Mammary epithelial cell (primary cell): ENCODE measurements at regions not wholly inside any gene's neighbourhood (a gene's known extent, or its start where the extent isn't known, plus 50 kb on each side); places are given as distances from the start of the nearest gene placed in this dataset.

Experiments used
- CTCF ChIP-seq, 2 donors: IDR thresholded peaks in 1 of 2; conservative IDR thresholded peaks in 1 of 2; 2 replicates each; pipeline ENCODE4 v1.5.1; 2011 to 2012; ENCODE audit warnings: inconsistent platforms in 2 of 2, low read length in 2 of 2, mild to moderate bottlenecking in 2 of 2, control low read depth in 1 of 2, low read depth in 1 of 2; ENCODE audit not compliant: insufficient read depth in 1 of 2; ENCODE audit errors: extremely low read depth in 1 of 2
- EZH2 ChIP-seq: IDR thresholded peaks from 2 replicates; pipeline ENCODE4 v1.6.1; 2012; ENCODE audit warnings: low read length, inconsistent platforms, borderline replicate concordance

- TF ChIP-seq CTCF (conservative IDR thresholded peaks at IDR 0.05 in 1 of 2, IDR thresholded peaks at IDR 0.05 in 1 of 2; ENCODE audit: extremely low read depth in 1 of 2, insufficient read depth in 1 of 2, low read depth in 1 of 2, low read length in 2 of 2) (no peak), EZH2 (no peak)
Measured at GRCh38 chr2:66854298-66854697, 419.4 kb downstream of the MEIS1 start.
